ENCODE measurements at regions not wholly inside any gene's neighbourhood (a gene's known extent, or its start where the extent isn't known, plus 50 kb on each side); places are given as distances from the start of the nearest gene placed in this dataset.
"Not testable (repeated sequence)": the region's sequence is repeated elsewhere in the genome, so short reads cannot be mapped to it uniquely, and the experiment has no call there.

- no peak for DNase-seq (ENCODE audit: low spot score)
Observed at GRCh38 chr13:74730556-74731331, 596.5 kb upstream of the KLF12 start.

- no peak for DNase-seq (ENCODE audit: low spot score)
Observed at GRCh38 chr13:74726206-74726605, 592.0 kb upstream of the KLF12 start.

GRCh38 chr13:74718232-74718842 is 584.1 kb upstream of the KLF12 start:
- not testable (repeated sequence) for DNase-seq (ENCODE audit: low spot score)

- DNase-seq (ENCODE audit: low spot score) = no peak
Observed at GRCh38 chr13:74715718-74716117, 581.5 kb upstream of the KLF12 start.

- DNase-seq (ENCODE audit: low spot score) = no peak
Observed at GRCh38 chr13:74710006-74710405, 575.8 kb upstream of the KLF12 start.

- no peak for DNase-seq (ENCODE audit: low spot score)
Observed at GRCh38 chr13:74709226-74709625, 575.0 kb upstream of the KLF12 start.

- DNase-seq (ENCODE audit: low spot score) = no peak
Observed at GRCh38 chr13:74708629-74709028, 574.4 kb upstream of the KLF12 start.

GRCh38 chr13:74707291-74707690 is 573.1 kb upstream of the KLF12 start:
- no peak for DNase-seq (ENCODE audit: low spot score)

GRCh38 chr13:74706801-74707200 is 572.6 kb upstream of the KLF12 start:
- no peak for DNase-seq (ENCODE audit: low spot score)

GRCh38 chr13:74705438-74705837 is 571.2 kb upstream of the KLF12 start:
- DNase-seq (ENCODE audit: low spot score) = no peak

GRCh38 chr13:74703855-74704387 is 569.7 kb upstream of the KLF12 start:
- no peak for DNase-seq (ENCODE audit: low spot score)

- no peak for DNase-seq (ENCODE audit: low spot score)
Observed at GRCh38 chr13:74696148-74696922, 562.1 kb upstream of the KLF12 start.

GRCh38 chr13:74695021-74695800 is 561.0 kb upstream of the KLF12 start:
- DNase-seq (ENCODE audit: low spot score) = no peak

- no peak for DNase-seq (ENCODE audit: low spot score)
Observed at GRCh38 chr13:74687442-74688182, 553.4 kb upstream of the KLF12 start.

- DNase-seq (ENCODE audit: low spot score) = no peak
Observed at GRCh38 chr13:74683411-74683810, 549.2 kb upstream of the KLF12 start.

- DNase-seq (ENCODE audit: low spot score) = no peak
Observed at GRCh38 chr13:74682746-74683145, 548.5 kb upstream of the KLF12 start.

GRCh38 chr13:74681891-74682290 is 547.7 kb upstream of the KLF12 start:
- DNase-seq (ENCODE audit: low spot score) = no peak

GRCh38 chr13:74678308-74678965 is 544.2 kb upstream of the KLF12 start:
- DNase-seq (ENCODE audit: low spot score) = no peak

GRCh38 chr13:74675972-74676371 is 541.8 kb upstream of the KLF12 start:
- no peak for DNase-seq (ENCODE audit: low spot score)

- DNase-seq (ENCODE audit: low spot score) = no peak
Observed at GRCh38 chr13:74675182-74675581, 541.0 kb upstream of the KLF12 start.

- no peak for DNase-seq (ENCODE audit: low spot score)
Observed at GRCh38 chr13:74674720-74675119, 540.5 kb upstream of the KLF12 start.
